Adrenal gland (tissue), 5 donors: ENCODE measurements at regions not wholly inside any gene's neighbourhood (a gene's known extent, or its start where the extent isn't known, plus 50 kb on each side); places are given as distances from the start of the nearest gene placed in this dataset.

ENCODE experiments used
- POLR2A ChIP-seq, 2 donors: fragments of 450-650 bp; IDR thresholded peaks; one replicate each; pipeline ENCODE4 v1.6.1; 2017; ENCODE audit warnings: antibody characterized with exemption in 2 of 2, mild to moderate bottlenecking in 2 of 2, moderate library complexity in 1 of 2
- TF ChIP-seq, protein P1 (sequence below), 6 experiments: fragments of 450-650 bp in 4 of 6; fragments of 200-600 bp in 2 of 6; sonication (generic) in 1 of 6; IDR thresholded peaks; 1 replicate in 5 of 6; 2 replicates in 1 of 6; pipeline versions ENCODE4 v1.5.1 to v1.8.0; 2016 to 2021; ENCODE audit warnings: antibody characterized with exemption in 6 of 6, mild to moderate bottlenecking in 2 of 6, moderate library complexity in 1 of 6
- donor health status: DM: no; HTN: no; CAD: no.

GRCh38 chr7:50952544-50952943, 169.8 kb upstream of the GRB10 start:
- TF ChIP-seq POLR2A (IDR thresholded peaks at IDR 0.05): no peak
- TF ChIP-seq, protein P1, sequence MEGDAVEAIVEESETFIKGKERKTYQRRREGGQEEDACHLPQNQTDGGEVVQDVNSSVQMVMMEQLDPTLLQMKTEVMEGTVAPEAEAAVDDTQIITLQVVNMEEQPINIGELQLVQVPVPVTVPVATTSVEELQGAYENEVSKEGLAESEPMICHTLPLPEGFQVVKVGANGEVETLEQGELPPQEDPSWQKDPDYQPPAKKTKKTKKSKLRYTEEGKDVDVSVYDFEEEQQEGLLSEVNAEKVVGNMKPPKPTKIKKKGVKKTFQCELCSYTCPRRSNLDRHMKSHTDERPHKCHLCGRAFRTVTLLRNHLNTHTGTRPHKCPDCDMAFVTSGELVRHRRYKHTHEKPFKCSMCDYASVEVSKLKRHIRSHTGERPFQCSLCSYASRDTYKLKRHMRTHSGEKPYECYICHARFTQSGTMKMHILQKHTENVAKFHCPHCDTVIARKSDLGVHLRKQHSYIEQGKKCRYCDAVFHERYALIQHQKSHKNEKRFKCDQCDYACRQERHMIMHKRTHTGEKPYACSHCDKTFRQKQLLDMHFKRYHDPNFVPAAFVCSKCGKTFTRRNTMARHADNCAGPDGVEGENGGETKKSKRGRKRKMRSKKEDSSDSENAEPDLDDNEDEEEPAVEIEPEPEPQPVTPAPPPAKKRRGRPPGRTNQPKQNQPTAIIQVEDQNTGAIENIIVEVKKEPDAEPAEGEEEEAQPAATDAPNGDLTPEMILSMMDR (IDR thresholded peaks at IDR 0.05): no peak
